Right lobe of liver (tissue), 6 donors: ENCODE measurements at regions not wholly inside any gene's neighbourhood (a gene's known extent, or its start where the extent isn't known, plus 50 kb on each side); places are given as distances from the start of the nearest gene placed in this dataset.

Source experiments
- ATAC-seq, 4 donors: fragments of 200-7000 bp; cut with Tn5 transposase; one replicate each; pipeline ENCODE4 v1.9.1; 2020; ENCODE audit warnings: mild to moderate bottlenecking in 4 of 4, moderate library complexity in 4 of 4
- DNase-seq, 3 donors: peaks; one replicate each; pipeline ENCODE4 v3.0.0-alpha.2; 2020
- H3K27ac ChIP-seq, 3 donors: fragments of 200-600 bp; one replicate each; pipeline ENCODE4 v1.8.0; 2022
- H3K27me3 ChIP-seq, 2 donors: fragments of 200-600 bp; one replicate each; pipeline ENCODE4 v1.8.0; 2022
- H3K36me3 ChIP-seq, 4 donors: fragments of 200-600 bp; sonication (generic) in 1 of 4; one replicate each; pipeline versions ENCODE4 v1.5.1 to v1.8.0; 2017 to 2022; ENCODE audit warnings: control low read depth in 1 of 4
- H3K4me1 ChIP-seq, 4 donors: fragments of 200-600 bp; sonication (generic) in 1 of 4; one replicate each; pipeline versions ENCODE4 v1.5.1 to v1.8.0; 2017 to 2022; ENCODE audit warnings: control low read depth in 1 of 4
- H3K4me3 ChIP-seq, 3 donors: fragments of 200-600 bp; one replicate each; pipeline ENCODE4 v1.8.0; 2022
- H3K9me3 ChIP-seq, 4 donors: fragments of 200-600 bp; sonication (generic) in 1 of 4; one replicate each; pipeline versions ENCODE4 v1.5.1 to v1.8.0; 2017 to 2022; ENCODE audit warnings: control low read depth in 1 of 4
- CTCF ChIP-seq, 4 donors: fragments of 200-600 bp in 3 of 4; fragments of 450-650 bp in 1 of 4; IDR thresholded peaks; one replicate each; pipeline versions ENCODE4 v1.5.1 to v1.8.0; 2016 to 2022; ENCODE audit warnings: antibody characterized with exemption in 4 of 4, mild to moderate bottlenecking in 2 of 4
- POLR2A ChIP-seq: fragments of 450-650 bp; IDR thresholded peaks from one replicate; pipeline ENCODE4 v1.6.1; 2017; ENCODE audit warnings: antibody characterized with exemption, mild to moderate bottlenecking
- WGBS: methylation state at CpG from one replicate; pipeline ENCODE4 v1.1.6; 2018; ENCODE audit warnings: low coverage, low lambda C conversion rate; ENCODE audit not compliant: insufficient coverage; ENCODE audit errors: missing lambda C conversion rate; 5-methylcytosine and 5-hydroxymethylcytosine counted together
- intact Hi-C, 2 donors: fragments of 100-400 bp; cut with DNase I; formaldehyde crosslinking; loops; one replicate each; pipeline versions ENCODE4 v1.11.2 to v1.14.1; 2022
- donor health status: DM: no; HTN: yes; CAD: no.
- donor health status: DM: no; HTN: no; CAD: no.
- donor health status: DM: no; HTN: no; CAD: no.
- donor health status: DM: no; HTN: yes; CAD: no.
- donor health status: DM: no; HTN: yes; CAD: no.

DNA sequence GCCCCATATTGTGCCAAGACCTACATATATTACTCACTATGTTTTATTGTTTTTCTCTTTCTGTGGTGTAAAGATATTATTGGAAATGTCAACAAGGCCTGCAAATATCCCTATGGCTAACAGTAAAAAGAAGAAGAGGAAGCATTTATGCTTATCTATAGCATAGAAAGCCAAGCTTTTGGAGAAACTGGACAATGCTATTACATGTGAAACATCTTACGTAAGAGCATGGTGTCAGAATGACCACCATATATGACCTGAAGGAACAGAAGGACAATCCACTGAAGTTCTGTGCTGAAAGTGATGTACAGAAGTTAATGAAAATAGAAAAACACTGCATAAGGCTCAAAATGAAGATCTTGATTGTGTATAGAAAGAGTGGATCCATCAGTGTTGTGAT lies 145.2 kb downstream of the KCTD12 start:
- intact Hi-C loops: no loop called here
- H3K4me1 ChIP-seq: no peaks in the 10 kb centered on the region
- TF ChIP-seq CTCF (IDR thresholded peaks at IDR 0.05) (no peak), POLR2A (no peak)
- no peak overlapping the region for H3K4me3 ChIP-seq
- H3K27ac ChIP-seq: no peak overlapping the region
- no peak for DNase-seq
- WGBS: 85% methylated on average over 1 of the region's 1 CpG
- H3K36me3 ChIP-seq: no peaks in the 10 kb centered on the region
- no peak for ATAC-seq
- no peaks in the 10 kb centered on the region for H3K9me3 ChIP-seq
- no peaks in the 10 kb centered on the region for H3K27me3 ChIP-seq

DNA sequence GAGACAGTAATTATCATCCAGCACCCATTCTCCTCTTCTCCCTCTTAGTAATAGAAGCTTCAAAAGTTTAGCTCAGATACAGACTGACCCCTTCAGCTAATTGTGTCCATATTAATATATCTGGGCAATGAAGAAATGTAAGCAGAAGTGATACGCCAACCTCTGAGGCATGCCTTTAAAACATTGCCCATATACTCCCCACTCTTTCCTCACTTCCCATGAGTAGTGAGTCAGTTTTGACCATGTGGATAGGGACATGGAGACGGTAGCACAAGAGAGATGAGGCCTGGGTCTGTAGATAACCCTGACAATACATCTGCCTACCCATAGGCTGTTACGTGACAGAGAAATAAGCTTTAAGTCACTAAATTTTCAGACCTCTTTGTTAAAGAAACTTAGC lies 147.6 kb downstream of the KCTD12 start:
- intact Hi-C loops: no loop called here
- no peak overlapping the region for H3K27ac ChIP-seq
- DNase-seq: no peak

DNA sequence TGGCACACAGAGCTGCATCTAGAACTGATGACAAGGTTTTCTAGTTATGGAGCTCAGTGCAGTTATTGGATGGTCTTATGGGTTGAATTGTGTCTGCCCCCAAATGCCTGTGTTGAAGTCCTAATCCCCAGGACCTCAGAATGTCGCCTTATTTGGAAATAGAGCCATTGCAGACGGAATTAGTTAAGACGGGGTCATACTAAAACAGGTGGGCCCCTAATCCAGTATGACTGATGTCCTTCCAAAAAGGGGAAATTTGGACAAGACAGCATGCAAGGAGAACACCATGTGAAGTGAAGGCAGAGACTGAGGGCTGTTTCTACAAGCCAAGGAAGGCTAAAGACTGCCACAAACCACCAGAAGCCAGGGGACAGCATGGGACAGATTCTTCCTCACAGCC lies 148.7 kb downstream of the KCTD12 start:
- intact Hi-C loops: no loop called here

More for the DNA sequence above, 147.6 kb downstream of the KCTD12 start:
- H3K4me3 ChIP-seq: no peak overlapping the region
- no peaks in the 10 kb centered on the region for H3K36me3 ChIP-seq
- H3K9me3 ChIP-seq: no peaks in the 10 kb centered on the region
- no peaks in the 10 kb centered on the region for H3K4me1 ChIP-seq
- no peak for ATAC-seq
- 44% methylated on average over 3 of the region's 3 CpGs for WGBS
- H3K27me3 ChIP-seq: no peaks in the 10 kb centered on the region
- TF ChIP-seq POLR2A (no peak), CTCF (IDR thresholded peaks at IDR 0.05) (no peak)

GRCh38 chr13:76735641-76736040 lies 150.6 kb downstream of the KCTD12 start:
- intact Hi-C loops: no loop called here

More for the DNA sequence above, 148.7 kb downstream of the KCTD12 start:
- TF ChIP-seq POLR2A (no peak), CTCF (IDR thresholded peaks at IDR 0.05) (no peak)
- H3K27me3 ChIP-seq: no peaks in the 10 kb centered on the region
- DNase-seq: no peak
- 35% methylated on average over 3 of the region's 3 CpGs for WGBS
- H3K27ac ChIP-seq: no peak overlapping the region
- ATAC-seq: no peak
- H3K4me1 ChIP-seq: no peaks in the 10 kb centered on the region
- no peaks in the 10 kb centered on the region for H3K36me3 ChIP-seq
- H3K9me3 ChIP-seq: no peaks in the 10 kb centered on the region
- no peak overlapping the region for H3K4me3 ChIP-seq

More at GRCh38 chr13:76735641-76736040, 150.6 kb downstream of the KCTD12 start:
- ATAC-seq (no peak), DNase-seq (no peak)
- Histone ChIP-seq H3K4me1 (no peaks in the 10 kb centered on the region), H3K4me3 (no peak overlapping the region), H3K27me3 (no peaks in the 10 kb centered on the region), H3K9me3 (no peaks in the 10 kb centered on the region), H3K27ac (no peak overlapping the region), H3K36me3 (no peaks in the 10 kb centered on the region)
- no peak for TF ChIP-seq CTCF (IDR thresholded peaks at IDR 0.05)
- TF ChIP-seq POLR2A: no peak
- WGBS: 38% methylated on average over 2 of the region's 3 CpGs
